Spleen (tissue), 11 donors: ENCODE measurements at regions not wholly inside any gene's neighbourhood (a gene's known extent, or its start where the extent isn't known, plus 50 kb on each side); places are given as distances from the start of the nearest gene placed in this dataset.
"Not testable (repeated sequence)": the region's sequence is repeated elsewhere in the genome, so short reads cannot be mapped to it uniquely, and the experiment has no call there.

ENCODE experiments used
- DNase-seq: peaks from one replicate; pipeline ENCODE4 v3.0.0-alpha.2; 2020
- H3K27ac ChIP-seq, 8 donors: fragments of 200-600 bp; sonication (generic) in 7 of 8; 1 replicate in 4 of 8; 2 replicates in 4 of 8; pipeline versions ENCODE4 v1.5.0 to v1.8.0; 2016 to 2021; ENCODE audit warnings: inconsistent platforms in 4 of 8, mild to moderate bottlenecking in 4 of 8, moderate library complexity in 1 of 8
- H3K27me3 ChIP-seq, 7 donors: fragments of 200-600 bp; sonication (generic) in 6 of 7; replicated peaks in 1 of 7; 1 replicate in 4 of 7; 2 replicates in 3 of 7; pipeline versions ENCODE4 v1.5.0 to v1.8.0; 2016 to 2021; ENCODE audit warnings: inconsistent platforms in 3 of 7, mild to moderate bottlenecking in 1 of 7
- H3K36me3 ChIP-seq, 6 donors: fragments of 200-600 bp; sonication (generic) in 5 of 6; 1 replicate in 4 of 6; 2 replicates in 2 of 6; pipeline versions ENCODE4 v1.5.0 to v1.8.0; 2016 to 2021; ENCODE audit warnings: inconsistent platforms in 2 of 6
- H3K4me1 ChIP-seq, 6 donors: fragments of 200-600 bp; sonication (generic) in 5 of 6; 1 replicate in 3 of 6; 2 replicates in 3 of 6; pipeline versions ENCODE4 v1.5.0 to v1.8.0; 2016 to 2021; ENCODE audit warnings: inconsistent platforms in 3 of 6
- H3K4me3 ChIP-seq, 8 donors: fragments of 200-600 bp; sonication (generic) in 7 of 8; 1 replicate in 4 of 8; 2 replicates in 4 of 8; pipeline versions ENCODE4 v1.5.0 to v1.8.0; 2016 to 2021; ENCODE audit warnings: inconsistent platforms in 4 of 8, mild to moderate bottlenecking in 4 of 8, moderate library complexity in 2 of 8
- H3K9me3 ChIP-seq, 8 donors: fragments of 200-600 bp; sonication (generic) in 7 of 8; 1 replicate in 4 of 8; 2 replicates in 4 of 8; pipeline versions ENCODE4 v1.5.0 to v1.8.0; 2016 to 2021; ENCODE audit warnings: inconsistent platforms in 4 of 8
- POLR2A ChIP-seq, 3 donors: fragments of 450-650 bp; IDR thresholded peaks; one replicate each; pipeline ENCODE4 v1.5.1; 2017; ENCODE audit warnings: antibody characterized with exemption in 3 of 3, mild to moderate bottlenecking in 1 of 3
- POLR2AphosphoS5 ChIP-seq, 3 donors: sonication (generic); formaldehyde crosslinking; IDR thresholded peaks; one replicate each; pipeline ENCODE4 v1.5.1; 2017; ENCODE audit warnings: antibody characterized with exemption in 3 of 3
- WGBS, 5 donors: extraction: QIAGEN DNeasy Blood & Tissue Kit in 3 of 5; methylation state at CpG; one replicate each; pipeline versions ENCODE4 v1.1.5 to v1.1.7; 2013 to 2018; 5-methylcytosine and 5-hydroxymethylcytosine counted together
- intact Hi-C: fragments of 100-400 bp; cut with DNase I; formaldehyde crosslinking; loops from one replicate; pipeline ENCODE4 v1.15.0; 2023; ENCODE audit warnings: low total_unique reads
- TF ChIP-seq, protein P1 (sequence below), 11 experiments: fragments of 200-600 bp in 7 of 11; fragments of 450-650 bp in 4 of 11; sonication (generic) in 4 of 11; IDR thresholded peaks in 8 of 11; conservative IDR thresholded peaks in 3 of 11; 1 replicate in 7 of 11; 2 replicates in 4 of 11; pipeline versions ENCODE4 v1.4.0 to v1.8.0; 2016 to 2021; ENCODE audit warnings: antibody characterized with exemption in 11 of 11, inconsistent platforms in 4 of 11, mild to moderate bottlenecking in 1 of 11
- donor health status: healthy with polysubstance abuse.
- donor health status: DM: no; HTN: no; CAD: no; lungs with moderate emphysema.
- donor health status: DM: no; HTN: no; CAD: no.
- donor health status: Bipolar disorder and iron deficiency.
- donor health status: healthy.
- donor health status: DM: no; HTN: no; CAD: no.
- donor health status: DM: yes; HTN: yes; CAD: no.

DNA sequence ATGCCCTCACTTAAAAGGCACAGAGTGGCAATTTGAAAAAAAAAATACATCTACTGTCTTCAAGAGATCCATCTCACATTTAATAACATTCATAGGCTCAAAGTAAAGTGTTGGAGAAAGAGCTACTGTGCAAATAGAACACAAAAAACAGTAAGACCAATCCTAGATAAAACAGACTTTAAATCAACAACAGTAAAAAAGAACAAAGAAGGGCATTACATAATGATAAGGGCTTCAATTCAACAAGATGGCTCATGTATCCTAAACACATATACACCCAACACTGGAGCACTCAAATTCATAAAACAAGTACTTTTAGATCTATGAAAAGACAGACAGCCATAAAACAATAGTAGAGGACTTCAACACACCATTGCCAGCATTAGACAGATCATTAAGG is 93.6 kb upstream of the PCED1B start:
- peaks cover 0 to 24% (median 0%) of the 10 kb centered on the region in 7 donors for H3K27me3 ChIP-seq
- no peak for DNase-seq
- TF ChIP-seq, protein P1, sequence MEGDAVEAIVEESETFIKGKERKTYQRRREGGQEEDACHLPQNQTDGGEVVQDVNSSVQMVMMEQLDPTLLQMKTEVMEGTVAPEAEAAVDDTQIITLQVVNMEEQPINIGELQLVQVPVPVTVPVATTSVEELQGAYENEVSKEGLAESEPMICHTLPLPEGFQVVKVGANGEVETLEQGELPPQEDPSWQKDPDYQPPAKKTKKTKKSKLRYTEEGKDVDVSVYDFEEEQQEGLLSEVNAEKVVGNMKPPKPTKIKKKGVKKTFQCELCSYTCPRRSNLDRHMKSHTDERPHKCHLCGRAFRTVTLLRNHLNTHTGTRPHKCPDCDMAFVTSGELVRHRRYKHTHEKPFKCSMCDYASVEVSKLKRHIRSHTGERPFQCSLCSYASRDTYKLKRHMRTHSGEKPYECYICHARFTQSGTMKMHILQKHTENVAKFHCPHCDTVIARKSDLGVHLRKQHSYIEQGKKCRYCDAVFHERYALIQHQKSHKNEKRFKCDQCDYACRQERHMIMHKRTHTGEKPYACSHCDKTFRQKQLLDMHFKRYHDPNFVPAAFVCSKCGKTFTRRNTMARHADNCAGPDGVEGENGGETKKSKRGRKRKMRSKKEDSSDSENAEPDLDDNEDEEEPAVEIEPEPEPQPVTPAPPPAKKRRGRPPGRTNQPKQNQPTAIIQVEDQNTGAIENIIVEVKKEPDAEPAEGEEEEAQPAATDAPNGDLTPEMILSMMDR (IDR thresholded peaks at IDR 0.05 in 8 of 11, conservative IDR thresholded peaks at IDR 0.05 in 3 of 11), result no peak
- no peak for TF ChIP-seq POLR2AphosphoS5 (IDR thresholded peaks at IDR 0.05)
- TF ChIP-seq POLR2A (IDR thresholded peaks at IDR 0.05), result no peak
- intact Hi-C loops, result no loop called here
- H3K4me1 ChIP-seq, result no peaks in the 10 kb centered on the region
- H3K4me3 ChIP-seq, result no peak overlapping the region
- H3K27ac ChIP-seq, result no peak overlapping the region
- peaks cover 0 to 23% (median 11%) of the 10 kb centered on the region in 8 donors for H3K9me3 ChIP-seq
- no peaks in the 10 kb centered on the region for H3K36me3 ChIP-seq

DNA sequence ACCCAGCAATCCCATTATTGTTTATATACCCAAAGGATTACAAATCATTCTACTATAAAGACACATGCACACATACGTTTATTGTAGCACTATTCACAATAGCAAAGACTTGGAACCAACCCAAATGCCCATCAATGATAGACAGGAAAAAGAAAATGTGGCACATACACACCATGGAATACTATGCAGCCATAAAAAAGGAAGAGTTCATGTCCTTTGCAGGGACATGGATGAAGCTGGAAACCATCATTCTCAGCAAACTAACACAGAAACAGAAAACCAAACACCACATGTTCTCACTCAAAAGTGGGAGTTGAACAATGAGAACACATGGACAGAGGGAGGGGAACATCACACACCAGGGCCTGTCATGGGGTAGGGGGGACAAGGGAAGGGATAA is 91.3 kb upstream of the PCED1B start:
- DNase-seq, H3K4me3 ChIP-seq, H3K27ac ChIP-seq, intact Hi-C loops, H3K36me3 ChIP-seq, H3K4me1 ChIP-seq: not testable (repeated sequence)
- WGBS, 5 donors, result 68 to 88% (median 80%) methylated on average over 1 of the region's 1 CpG
- Histone ChIP-seq H3K27me3 (peaks cover 0 to 16% (median 0%) of the 10 kb centered on the region in 7 donors), H3K9me3 (peaks cover 0 to 40% (median 25%) of the 10 kb centered on the region in 8 donors)

DNA sequence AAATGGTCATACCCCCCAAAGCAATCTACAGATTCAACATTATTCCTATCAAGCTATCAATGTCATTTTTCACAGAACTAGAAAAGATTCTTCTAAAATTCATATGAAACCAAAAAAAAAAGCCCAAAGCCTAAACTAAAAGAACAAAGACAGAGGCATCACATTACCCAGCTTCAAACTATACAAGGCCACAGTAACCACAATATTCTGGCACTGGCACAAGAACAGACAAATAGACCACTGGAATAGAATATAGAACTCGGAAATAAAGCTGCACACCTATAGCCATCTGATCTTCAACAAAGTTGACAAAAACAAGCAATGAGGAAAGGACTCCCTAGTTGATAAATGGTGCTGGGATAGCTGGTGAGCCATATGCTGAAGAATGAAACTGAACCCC is 89.2 kb upstream of the PCED1B start:
- peaks cover 0 to 40% (median 25%) of the 10 kb centered on the region in 8 donors for H3K9me3 ChIP-seq
- no peak overlapping the region for H3K27ac ChIP-seq
- TF ChIP-seq POLR2AphosphoS5 (IDR thresholded peaks at IDR 0.05) (no peak), POLR2A (IDR thresholded peaks at IDR 0.05) (no peak)
- TF ChIP-seq, protein P1 (IDR thresholded peaks at IDR 0.05 in 8 of 11, conservative IDR thresholded peaks at IDR 0.05 in 3 of 11), result no peak
- no peak overlapping the region for H3K4me3 ChIP-seq
- intact Hi-C loops, result no loop called here
- no peaks in the 10 kb centered on the region for H3K27me3 ChIP-seq
- H3K36me3 ChIP-seq, result no peaks in the 10 kb centered on the region
- no peaks in the 10 kb centered on the region for H3K4me1 ChIP-seq
- no peak for DNase-seq
- 57 to 79% (median 76%) methylated on average over 1 of the region's 1 CpG for WGBS, 5 donors

DNA sequence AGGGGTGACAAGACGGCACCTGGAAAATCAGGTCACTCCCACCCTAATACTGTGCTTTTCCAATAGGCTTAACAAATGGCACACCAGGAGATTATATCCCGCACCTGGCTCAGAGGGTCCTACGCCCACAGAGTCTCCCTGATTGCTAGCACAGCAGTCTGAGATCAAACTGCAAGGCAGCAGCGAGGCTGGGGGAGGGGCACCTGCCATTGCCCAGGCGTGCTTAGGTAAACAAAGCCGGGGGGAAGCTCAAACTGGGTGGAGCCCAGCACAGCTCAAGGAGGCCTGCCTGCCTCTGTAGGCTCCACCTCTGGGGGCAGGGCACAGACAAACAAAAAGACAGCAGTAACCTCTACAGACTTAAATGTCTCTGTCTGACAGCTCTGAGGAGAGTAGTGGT is 87.4 kb upstream of the PCED1B start:
- H3K36me3 ChIP-seq, H3K4me1 ChIP-seq, H3K27me3 ChIP-seq, H3K4me3 ChIP-seq, DNase-seq, intact Hi-C loops, H3K27ac ChIP-seq: not testable (repeated sequence)
- 71 to 90% (median 86%) methylated on average over 6 of the region's 6 CpGs for WGBS, 5 donors
- peaks cover 0 to 44% (median 27%) of the 10 kb centered on the region in 8 donors for H3K9me3 ChIP-seq

DNA sequence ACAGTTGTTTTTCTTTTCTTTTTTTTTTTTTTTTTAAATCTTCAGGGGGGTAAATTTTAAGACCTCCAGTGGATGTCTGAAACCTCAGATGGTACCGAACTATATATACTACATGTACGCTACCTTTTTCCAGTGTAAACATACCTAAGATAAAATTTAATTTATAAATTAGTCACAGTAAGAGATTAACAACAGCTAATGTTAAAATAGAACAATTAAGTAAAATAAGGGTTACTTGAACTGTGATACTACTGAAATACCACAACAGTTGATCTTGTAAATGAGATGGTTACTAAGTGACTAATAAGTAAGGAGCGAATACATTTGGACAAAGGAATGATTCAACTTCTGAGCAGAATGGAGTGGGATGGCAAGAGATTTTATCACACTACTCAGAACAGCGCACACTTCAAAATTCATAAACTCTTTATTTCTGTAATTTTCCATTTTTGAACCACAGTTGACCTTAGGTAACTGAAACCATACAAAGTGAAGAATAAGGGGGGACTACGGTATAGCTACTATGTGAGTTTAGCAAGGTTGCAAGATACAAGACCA is 80.5 kb upstream of the PCED1B start:
- Histone ChIP-seq H3K4me3 (no peak overlapping the region), H3K4me1 (no peaks in the 10 kb centered on the region), H3K9me3 (peaks cover 0 to 11% (median 3%) of the 10 kb centered on the region in 8 donors), H3K36me3 (no peaks in the 10 kb centered on the region), H3K27me3 (no peaks in the 10 kb centered on the region), H3K27ac (no peak overlapping the region)
- no peak for DNase-seq
- TF ChIP-seq, protein P1 (IDR thresholded peaks at IDR 0.05 in 8 of 11, conservative IDR thresholded peaks at IDR 0.05 in 3 of 11), result no peak
- TF ChIP-seq POLR2A (IDR thresholded peaks at IDR 0.05) (no peak), POLR2AphosphoS5 (IDR thresholded peaks at IDR 0.05) (no peak)
- intact Hi-C loops, result no loop called here
- 89 to 97% (median 94%) methylated on average over 5 of the region's 5 CpGs for WGBS, 5 donors
